ENCODE measurements at regions not wholly inside any gene's neighbourhood (a gene's known extent, or its start where the extent isn't known, plus 50 kb on each side); places are given as distances from the start of the nearest gene placed in this dataset.

DNA sequence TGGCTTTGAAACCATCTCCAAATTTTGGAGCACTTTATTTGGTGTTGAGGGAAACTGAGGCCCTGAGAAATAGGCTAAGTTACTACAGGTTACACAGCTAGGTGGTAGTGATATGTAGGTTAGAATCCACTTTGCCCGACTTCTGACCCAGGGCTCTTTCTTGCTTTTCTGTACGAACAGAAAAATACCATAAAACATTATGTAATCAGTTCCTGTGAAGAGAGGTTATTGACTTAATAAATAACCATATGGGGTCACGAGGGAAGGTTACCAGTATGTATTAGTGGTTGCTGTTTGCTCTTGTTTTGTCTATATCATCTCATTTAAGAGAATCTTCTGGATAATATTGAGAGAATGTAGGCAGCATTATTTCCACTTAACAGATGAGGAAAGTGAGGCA lies 172.2 kb upstream of the MAF start:
- Mint-ChIP-seq H3K4me3 (no peak overlapping the region), H3K27me3 (ENCODE audit: low read depth) (no peaks in the 10 kb centered on the region), H3K36me3 (ENCODE audit: low read depth) (no peaks in the 10 kb centered on the region), H3K27ac (peak overlapping the region in 2 of 3 experiments; percentile 96 to 100), H3K9me3 (no peaks in the 10 kb centered on the region), H3K4me1 (peaks cover 51% of the 10 kb centered on the region)
- TF ChIP-seq, protein P1, sequence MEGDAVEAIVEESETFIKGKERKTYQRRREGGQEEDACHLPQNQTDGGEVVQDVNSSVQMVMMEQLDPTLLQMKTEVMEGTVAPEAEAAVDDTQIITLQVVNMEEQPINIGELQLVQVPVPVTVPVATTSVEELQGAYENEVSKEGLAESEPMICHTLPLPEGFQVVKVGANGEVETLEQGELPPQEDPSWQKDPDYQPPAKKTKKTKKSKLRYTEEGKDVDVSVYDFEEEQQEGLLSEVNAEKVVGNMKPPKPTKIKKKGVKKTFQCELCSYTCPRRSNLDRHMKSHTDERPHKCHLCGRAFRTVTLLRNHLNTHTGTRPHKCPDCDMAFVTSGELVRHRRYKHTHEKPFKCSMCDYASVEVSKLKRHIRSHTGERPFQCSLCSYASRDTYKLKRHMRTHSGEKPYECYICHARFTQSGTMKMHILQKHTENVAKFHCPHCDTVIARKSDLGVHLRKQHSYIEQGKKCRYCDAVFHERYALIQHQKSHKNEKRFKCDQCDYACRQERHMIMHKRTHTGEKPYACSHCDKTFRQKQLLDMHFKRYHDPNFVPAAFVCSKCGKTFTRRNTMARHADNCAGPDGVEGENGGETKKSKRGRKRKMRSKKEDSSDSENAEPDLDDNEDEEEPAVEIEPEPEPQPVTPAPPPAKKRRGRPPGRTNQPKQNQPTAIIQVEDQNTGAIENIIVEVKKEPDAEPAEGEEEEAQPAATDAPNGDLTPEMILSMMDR (IDR thresholded peaks at IDR 0.05; ENCODE audit: unreplicated experiment in 3 of 3) = no peak

DNA sequence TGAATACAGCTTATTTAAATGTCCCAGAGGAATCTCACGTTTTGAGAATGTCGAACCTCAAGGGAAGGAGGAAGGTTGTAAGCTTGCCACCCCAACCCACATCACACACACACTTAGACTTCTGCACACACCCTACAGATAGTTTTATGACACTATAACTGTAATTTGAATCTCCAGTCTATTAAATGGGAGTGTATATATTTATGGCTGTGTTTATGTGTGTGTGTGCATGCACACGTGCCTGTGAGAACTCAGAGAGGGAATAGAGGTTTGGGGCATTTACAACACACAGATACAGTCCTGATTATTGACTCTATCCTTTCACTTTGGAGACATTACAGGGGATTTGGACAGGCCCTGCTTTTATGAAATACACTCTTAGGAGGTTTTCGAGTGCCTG lies 171.5 kb upstream of the MAF start:
- Mint-ChIP-seq H3K27me3 (ENCODE audit: low read depth) (no peaks in the 10 kb centered on the region), H3K27ac (peak overlapping the region; percentile 87 to 100 (median 96)), H3K9me3 (no peaks in the 10 kb centered on the region), H3K36me3 (ENCODE audit: low read depth) (no peaks in the 10 kb centered on the region), H3K4me3 (peak overlapping the region; percentile 2 to 51 (median 13)), H3K4me1 (peaks cover 54% of the 10 kb centered on the region)
- TF ChIP-seq, protein P1 (IDR thresholded peaks at IDR 0.05; ENCODE audit: unreplicated experiment in 3 of 3) = no peak

DNA sequence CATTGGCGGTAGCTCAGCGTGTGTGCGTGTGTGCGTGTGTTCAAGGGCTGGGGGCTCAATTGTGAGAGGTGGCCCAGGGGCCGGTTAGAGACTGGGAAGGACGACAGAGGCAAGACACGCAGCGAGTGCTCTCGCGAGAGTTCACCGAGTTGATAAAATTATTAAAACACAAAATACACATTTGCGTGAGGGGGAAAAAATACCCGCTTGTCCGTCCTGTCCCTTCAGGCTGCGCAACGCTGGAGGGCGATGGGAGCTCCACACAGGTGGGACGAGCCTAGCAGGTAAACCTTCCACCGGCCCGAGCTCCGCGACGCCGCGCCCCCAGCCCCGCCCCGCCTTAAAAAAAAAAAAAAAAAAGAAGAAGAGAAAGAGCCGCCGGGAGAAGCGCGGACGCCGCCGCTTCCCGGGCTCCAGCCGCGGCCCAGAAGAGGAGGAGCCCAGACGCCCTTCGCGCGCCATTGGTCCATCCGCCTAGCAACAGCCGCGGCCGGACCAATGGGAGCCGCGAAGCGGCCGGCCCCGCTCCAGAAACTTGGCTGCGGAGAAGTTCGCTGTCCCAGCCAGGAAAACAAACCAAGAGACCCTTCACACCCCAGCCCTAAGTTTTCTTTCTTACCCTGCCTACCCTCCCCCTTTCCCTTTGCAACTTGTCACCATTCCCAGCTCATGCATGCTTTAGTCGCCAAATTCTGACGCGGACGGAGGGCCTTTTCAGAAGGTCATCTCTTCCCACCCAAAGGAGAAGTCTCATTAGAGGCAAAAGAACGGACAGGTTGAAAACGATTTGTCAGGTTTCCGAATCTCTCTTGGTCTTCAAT lies 169.9 kb upstream of the MAF start:
- peak overlapping the region; percentile 96 to 100 (median 97) for H3K27ac Mint-ChIP-seq
- TF ChIP-seq, protein P1 (IDR thresholded peaks at IDR 0.05; ENCODE audit: unreplicated experiment in 3 of 3) = no peak
- no peaks in the 10 kb centered on the region for H3K27me3 Mint-ChIP-seq (ENCODE audit: low read depth)

DNA sequence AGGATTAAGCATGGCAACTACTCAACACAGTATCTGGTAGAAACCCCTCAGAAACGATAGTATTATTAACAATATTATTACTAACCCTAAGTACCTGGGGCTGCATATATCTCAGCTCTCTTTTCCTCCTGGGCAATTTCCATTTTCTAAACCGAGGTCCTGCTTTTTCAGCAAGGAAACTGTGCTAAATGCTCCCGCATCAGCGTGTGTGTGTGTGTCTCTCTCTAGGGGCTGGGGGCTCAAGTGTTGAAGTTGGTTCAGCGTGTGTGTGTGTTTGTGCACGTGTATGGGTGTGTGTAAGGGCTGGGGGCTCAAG lies 169.3 kb upstream of the MAF start:
- H3K9me3 Mint-ChIP-seq = no peaks in the 10 kb centered on the region
- no peaks in the 10 kb centered on the region for H3K36me3 Mint-ChIP-seq (ENCODE audit: low read depth)
- TF ChIP-seq, protein P1 (IDR thresholded peaks at IDR 0.05; ENCODE audit: unreplicated experiment in 3 of 3) = no peak
- peaks cover 52% of the 10 kb centered on the region for H3K4me1 Mint-ChIP-seq
- H3K27ac Mint-ChIP-seq = peak overlapping the region; percentile 96 to 100 (median 97)
- peak overlapping the region; percentile 91 to 96 (median 94) for H3K4me3 Mint-ChIP-seq
- H3K27me3 Mint-ChIP-seq (ENCODE audit: low read depth) = no peaks in the 10 kb centered on the region

More for the DNA sequence above, 169.9 kb upstream of the MAF start:
- Mint-ChIP-seq H3K9me3 (no peaks in the 10 kb centered on the region), H3K4me3 (peak overlapping the region; percentile 91 to 96 (median 94)), H3K36me3 (ENCODE audit: low read depth) (no peaks in the 10 kb centered on the region), H3K4me1 (peaks cover 52% of the 10 kb centered on the region)

DNA sequence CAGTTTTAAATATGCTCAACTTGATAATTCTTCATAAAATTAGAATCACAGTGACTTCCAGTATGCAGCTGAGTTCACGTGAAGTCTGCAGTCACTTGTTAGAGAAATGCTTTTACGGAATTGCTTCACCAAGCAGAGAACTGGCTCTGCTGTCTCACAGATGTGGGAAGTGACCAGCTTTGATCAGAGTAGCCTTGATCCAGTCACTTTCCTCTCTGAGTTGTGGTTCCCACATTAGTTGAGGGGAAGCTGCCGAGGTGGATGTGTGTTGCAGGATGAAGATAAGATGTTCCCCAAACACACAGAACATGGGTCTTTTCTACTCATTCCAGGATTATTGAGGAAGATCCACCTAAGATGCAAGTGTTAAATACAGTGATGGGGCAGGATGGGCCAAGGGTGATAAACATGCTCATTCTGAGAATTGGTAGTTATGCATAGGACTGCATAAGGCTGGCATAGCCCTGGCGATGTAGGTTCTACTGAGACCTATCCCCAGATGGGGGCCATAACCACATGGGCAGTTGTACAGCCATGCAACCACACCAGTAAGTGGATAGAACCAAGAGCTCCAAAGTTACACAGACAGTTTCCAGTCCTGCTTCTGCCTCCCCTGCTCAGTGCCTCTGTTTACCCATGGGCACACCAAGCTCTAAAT lies 168.9 kb upstream of the MAF start:
- Mint-ChIP-seq H3K4me1 (peaks cover 52% of the 10 kb centered on the region), H3K4me3 (peak overlapping the region; percentile 91 to 96 (median 94)), H3K36me3 (ENCODE audit: low read depth) (no peaks in the 10 kb centered on the region), H3K27me3 (ENCODE audit: low read depth) (no peaks in the 10 kb centered on the region), H3K27ac (peak overlapping the region; percentile 96 to 100 (median 97)), H3K9me3 (no peaks in the 10 kb centered on the region)
- TF ChIP-seq, protein P1 (IDR thresholded peaks at IDR 0.05; ENCODE audit: unreplicated experiment in 3 of 3) = no peak

Measured in nephron (organoid).